IMR-90 (cell line): ENCODE measurements at regions not wholly inside any gene's neighbourhood (a gene's known extent, or its start where the extent isn't known, plus 50 kb on each side); places are given as distances from the start of the nearest gene placed in this dataset.

Experiments
- ATAC-seq: fragments of 200-7000 bp; cut with Tn5 transposase; 2 replicates; pipeline ENCODE4 v1.9.1; 2020; ENCODE audit warnings: low read depth, mild to moderate bottlenecking, moderate library complexity
- BruUV-seq: library from RNA; stranded (reverse); fragments of 400-500 nt; replicated peaks from 2 replicates; lab custom pipeline; 2021; lab: Mats Ljungman, UMichigan
- CTCF ChIA-PET: fragments of 300-600 bp; formaldehyde crosslinking; extraction: SDS; loops from one replicate; lab custom pipeline; 2021; ENCODE audit warnings: antibody characterized with exemption; lab: Yijun Ruan, JAX
- POLR2A ChIA-PET: fragments of 300-600 bp; sonication (Branson Sonifier 250); formaldehyde crosslinking; loops from one replicate; lab custom pipeline; 2022; ENCODE audit warnings: antibody characterized with exemption; ENCODE audit not compliant: unreplicated experiment; lab: Charles Lee
- DNase-seq: peaks from one replicate; pipeline ENCODE4 v3.0.0; 2013
- H2AFZ ChIP-seq: replicated peaks from 2 replicates; pipeline ENCODE3; 2013; ENCODE audit warnings: low read length, mild to moderate bottlenecking; ENCODE audit not compliant: poor library complexity
- H2AK5ac ChIP-seq: 2 replicates; pipeline ENCODE4 v1.6.1; 2013; ENCODE audit warnings: low read depth, low read length, inconsistent platforms
- H2AK9ac ChIP-seq: replicated peaks from 2 replicates; pipeline ENCODE3; 2013; ENCODE audit warnings: mild to moderate bottlenecking, low read depth, low read length, moderate library complexity; ENCODE audit not compliant: poor library complexity
- H2BK120ac ChIP-seq: 2 replicates; pipeline ENCODE4 v1.6.1; 2013; ENCODE audit warnings: low read depth, low read length, inconsistent platforms
- H2BK15ac ChIP-seq: 3 replicates; pipeline ENCODE4 v1.6.1; 2013; ENCODE audit warnings: low read depth, low read length, inconsistent platforms
- H2BK20ac ChIP-seq: 2 replicates; pipeline ENCODE4 v1.6.1; 2013; ENCODE audit warnings: low read depth, mild to moderate bottlenecking, inconsistent platforms, low read length, moderate library complexity
- H2BK5ac ChIP-seq: 2 replicates; pipeline ENCODE4 v1.6.1; 2013; ENCODE audit warnings: mild to moderate bottlenecking, low read depth, low read length, inconsistent platforms; ENCODE audit not compliant: poor library complexity, severe bottlenecking
- H3K14ac ChIP-seq: replicated peaks from 2 replicates; pipeline ENCODE4 v1.6.1; 2013; ENCODE audit warnings: low read depth, low read length, inconsistent platforms
- H3K18ac ChIP-seq: 2 replicates; pipeline ENCODE4 v1.6.1; 2013; ENCODE audit warnings: low read depth, low read length, control low read depth
- H3K23ac ChIP-seq: 2 replicates; pipeline ENCODE4 v1.6.1; 2013; ENCODE audit warnings: low read depth, low read length, inconsistent platforms
- H3K27ac ChIP-seq: 2 replicates; pipeline ENCODE4 v1.5.1; 2013; ENCODE audit warnings: mild to moderate bottlenecking, control low read depth, low read length; ENCODE audit not compliant: insufficient read depth
- H3K27me3 ChIP-seq: 2 replicates; pipeline ENCODE4 v1.6.1; 2013; ENCODE audit warnings: low read length; ENCODE audit not compliant: control insufficient read depth, insufficient read depth
- H3K36me3 ChIP-seq: 2 replicates; pipeline ENCODE4 v1.6.1; 2013; ENCODE audit warnings: low read length, mixed read lengths; ENCODE audit not compliant: control insufficient read depth, insufficient read depth
- H3K4ac ChIP-seq: 2 replicates; pipeline ENCODE4 v1.6.1; 2013; ENCODE audit warnings: low read depth, low read length, inconsistent platforms
- H3K4me1 ChIP-seq: 2 replicates; pipeline ENCODE4 v1.6.1; 2013; ENCODE audit warnings: low read length, mixed read lengths; ENCODE audit not compliant: control insufficient read depth, insufficient read depth
- H3K4me2 ChIP-seq: 2 replicates; pipeline ENCODE4 v1.6.1; 2013; ENCODE audit warnings: low read depth, mild to moderate bottlenecking, control low read depth, low read length, moderate library complexity
- H3K4me3 ChIP-seq: 2 replicates; pipeline ENCODE4 v1.5.1; 2013; ENCODE audit warnings: low read depth, mild to moderate bottlenecking, control low read depth, low read length, moderate library complexity; ENCODE audit not compliant: insufficient read depth
- H3K56ac ChIP-seq: 2 replicates; pipeline ENCODE4 v1.6.1; 2013; ENCODE audit warnings: low read length, inconsistent platforms; ENCODE audit not compliant: insufficient read depth; ENCODE audit errors: extremely low read depth
- H3K79me1 ChIP-seq, 2 experiments: 2 replicates each; pipeline ENCODE4 v1.6.1; 2013; ENCODE audit warnings: low read length in 2 of 2, inconsistent platforms in 1 of 2, low read depth in 1 of 2
- H3K9ac ChIP-seq: 2 replicates; pipeline ENCODE4 v1.6.1; 2013; ENCODE audit warnings: low read depth, low read length, control low read depth
- H3K9me1 ChIP-seq: 2 replicates; pipeline ENCODE4 v1.6.1; 2013; ENCODE audit warnings: low read length, inconsistent platforms; ENCODE audit not compliant: insufficient read depth
- H3K9me3 ChIP-seq: 2 replicates; pipeline ENCODE4 v1.6.1; 2013; ENCODE audit warnings: low read length; ENCODE audit not compliant: control insufficient read depth, insufficient read depth
- H4K20me1 ChIP-seq: 2 replicates; pipeline ENCODE4 v1.6.1; 2013; ENCODE audit warnings: low read length, inconsistent platforms; ENCODE audit not compliant: insufficient read depth
- H4K5ac ChIP-seq: 2 replicates; pipeline ENCODE4 v1.6.1; 2013; ENCODE audit warnings: mild to moderate bottlenecking, low read depth, low read length, control low read depth
- H4K8ac ChIP-seq, 2 experiments: 2 replicates each; pipeline ENCODE4 v1.6.1; 2013; ENCODE audit warnings: low read depth in 2 of 2, low read length in 2 of 2, control low read depth in 1 of 2, inconsistent platforms in 1 of 2
- H4K91ac ChIP-seq: 2 replicates; pipeline ENCODE4 v1.6.1; 2013; ENCODE audit warnings: low read depth, low read length, inconsistent platforms; ENCODE audit not compliant: insufficient read depth
- BHLHE40 ChIP-seq: fragments of 150-350 bp; IDR thresholded peaks from 2 replicates; pipeline ENCODE4 v1.6.1; 2016; ENCODE audit warnings: mild to moderate bottlenecking, low read depth, low read length
- CEBPB ChIP-seq: IDR thresholded peaks from 2 replicates; pipeline ENCODE4 v1.6.1; 2012; ENCODE audit warnings: low read depth, low read length, improper control_type of control experiment
- CHD1 ChIP-seq: IDR thresholded peaks from 2 replicates; pipeline ENCODE4 v1.6.1; 2012; ENCODE audit warnings: low read depth, low read length, improper control_type of control experiment
- CTCF ChIP-seq: conservative IDR thresholded peaks from 2 replicates; pipeline ENCODE4 v1.5.1; 2012; ENCODE audit warnings: mild to moderate bottlenecking, low read depth, low read length, improper control_type of control experiment
- ELK1 ChIP-seq: fragments of 150-350 bp; IDR thresholded peaks from 2 replicates; pipeline ENCODE4 v1.6.1; 2016; ENCODE audit warnings: low read depth, mild to moderate bottlenecking, low read length, moderate library complexity, borderline replicate concordance
- MAFK ChIP-seq: IDR thresholded peaks from 2 replicates; pipeline ENCODE4 v1.6.1; 2012; ENCODE audit warnings: low read depth, low read length, improper control_type of control experiment
- MAZ ChIP-seq: IDR thresholded peaks from 2 replicates; pipeline ENCODE4 v1.6.1; 2012; ENCODE audit warnings: low read depth, mild to moderate bottlenecking, low read length, improper control_type of control experiment, moderate library complexity, borderline replicate concordance
- MXI1 ChIP-seq: IDR thresholded peaks from 2 replicates; pipeline ENCODE4 v1.6.1; 2012; ENCODE audit warnings: low read depth, mild to moderate bottlenecking, low read length, moderate library complexity, borderline replicate concordance
- NFE2L2 ChIP-seq: fragments of 150-350 bp; IDR thresholded peaks from 2 replicates; pipeline ENCODE4 v1.6.1; 2016; ENCODE audit warnings: low read depth, mild to moderate bottlenecking, low read length
- POLR2A ChIP-seq: IDR thresholded peaks from 2 replicates; pipeline ENCODE4 v1.6.1; 2012; ENCODE audit warnings: mild to moderate bottlenecking, low read depth, low read length
- RAD21 ChIP-seq: IDR thresholded peaks from 2 replicates; pipeline ENCODE4 v1.6.1; 2012; ENCODE audit warnings: low read length, improper control_type of control experiment
- RCOR1 ChIP-seq: IDR thresholded peaks from 2 replicates; pipeline ENCODE4 v1.6.1; 2012; ENCODE audit warnings: mild to moderate bottlenecking, low read length, improper control_type of control experiment; ENCODE audit not compliant: insufficient replicate concordance
- RFX5 ChIP-seq: IDR thresholded peaks from 2 replicates; pipeline ENCODE4 v1.8.0; 2012; ENCODE audit warnings: low read depth, mild to moderate bottlenecking, low read length, moderate library complexity
- SMC3 ChIP-seq: fragments of 150-350 bp; IDR thresholded peaks from 2 replicates; pipeline ENCODE4 v1.6.1; 2016; ENCODE audit warnings: low read depth, mild to moderate bottlenecking, antibody characterized with exemption, low read length, moderate library complexity
- WGBS, 2 experiments: methylation state at CpG; one replicate each; pipeline versions ENCODE4 v1.1.5 to v1.1.7; 2013; ENCODE audit warnings: missing lambda C conversion rate in 2 of 2; ENCODE audit not compliant: insufficient read length in 1 of 2; ENCODE audit errors: extremely low coverage in 2 of 2; 5-methylcytosine and 5-hydroxymethylcytosine counted together
- dilution Hi-C: fragments of 300-500 bp; cut with HindIII; formaldehyde crosslinking; loops from one replicate; pipeline ENCODE4 v1.14.3; 2018; ENCODE audit warnings: low sequenced_read_pairs; ENCODE audit not compliant: unreplicated experiment
- in situ Hi-C: fragments of 300-500 bp; cut with MboI; formaldehyde crosslinking; loops from 3 replicates; pipeline ENCODE4 v1.14.3; 2019; ENCODE audit warnings: low sequenced_read_pairs, inconsistent platforms, mixed read lengths
- intact Hi-C: fragments of 100-400 bp; cut with micrococcal nuclease; formaldehyde crosslinking; loops from 2 replicates; pipeline ENCODE4 v1.10.0; 2022
- TF ChIP-seq, protein P1 (sequence below): fragments of 150-350 bp; IDR thresholded peaks from 2 replicates; pipeline ENCODE4 v1.6.1; 2017; ENCODE audit warnings: mild to moderate bottlenecking, antibody characterized with exemption, low read length, low read depth

GRCh38 chr17:12256380-12256995, 235.8 kb downstream of the MAP2K4 start:
- no peak overlapping the region for H3K4me2 ChIP-seq
- no peak overlapping the region for H4K5ac ChIP-seq
- no peak overlapping the region for H3K27ac ChIP-seq
- H2AK5ac ChIP-seq, result no peak overlapping the region
- no peaks in the 10 kb centered on the region for H3K36me3 ChIP-seq
- H3K4me3 ChIP-seq, result no peak overlapping the region
- no peaks in the 10 kb centered on the region for H3K9me3 ChIP-seq
- intact Hi-C loops (loop anchor here (1.0 to 5.0 kb wide), 7 partner anchors 76 to 747 kb away; no protein-coding TSS in a partner anchor), dilution Hi-C loops (no loop called here), in situ Hi-C loops (loop anchor here (5.0 to 10.0 kb wide), 3 partner anchors 288 to 478 kb away; partner anchors contain the start of gene MYOCD)
- DNase-seq, result peak; percentile 81
- H4K91ac ChIP-seq, result 0 out of 2 replicates have a peak overlapping the region, but pooled peaks have one; percentile 30
- WGBS, 2 experiments, result 0% methylated on average over 1 of the region's 4 CpGs; no CpG with 5 or more reads in 1 of the 2 experiments
- H2BK5ac ChIP-seq, result no peak overlapping the region
- no peak overlapping the region for H2AFZ ChIP-seq
- H2BK15ac ChIP-seq, result 0 out of 3 replicates have a peak overlapping the region, but pooled peaks have one; percentile 16
- no peak overlapping the region for H2AK9ac ChIP-seq
- ChIA-PET POLR2A (no interaction called here), CTCF (interaction anchor here (1.5 to 1.9 kb wide), 2 partner anchors 290 to 411 kb away, joined by 5 to 8 read pairs; no protein-coding TSS in a partner anchor)
- BruUV-seq, result no TSS peak
- H2BK20ac ChIP-seq, result peak overlapping the region; percentile 50
- no peak overlapping the region for H3K18ac ChIP-seq
- no peak overlapping the region for H3K56ac ChIP-seq
- H3K9me1 ChIP-seq, result no peaks in the 10 kb centered on the region
- no peaks in the 10 kb centered on the region for H4K20me1 ChIP-seq
- H2BK120ac ChIP-seq, result peak overlapping the region; percentile 78; the same call in 1 of the 2 replicates
- H3K14ac ChIP-seq, result no peak overlapping the region
- peak overlapping the region; percentile 35; the same call in 1 of the 2 replicates for H3K23ac ChIP-seq
- no peak overlapping the region for H3K4ac ChIP-seq
- no peaks in the 10 kb centered on the region for H3K79me1 ChIP-seq
- no peaks in the 10 kb centered on the region for H3K27me3 ChIP-seq
- H3K4me1 ChIP-seq, result peaks cover 7% of the 10 kb centered on the region
- peak; percentile 86 for ATAC-seq
- peak overlapping the region; percentile 12 to 53; a peak in 1 of 4 replicates for H4K8ac ChIP-seq
- no peak overlapping the region for H3K9ac ChIP-seq
- TF ChIP-seq RFX5, result no peak
- TF ChIP-seq ELK1, result no peak
- no peak for TF ChIP-seq RCOR1
- TF ChIP-seq MXI1, result no peak
- no peak for TF ChIP-seq NFE2L2
- TF ChIP-seq SMC3, result peak; percentile 97
- TF ChIP-seq MAFK, result no peak
- peak; percentile 93 for TF ChIP-seq RAD21
- TF ChIP-seq BHLHE40, result no peak
- peak; percentile 93 for TF ChIP-seq CTCF
- TF ChIP-seq CHD1, result no peak
- peak; percentile 25; the same call in 1 of the 2 replicates for TF ChIP-seq POLR2A
- TF ChIP-seq, protein P1, sequence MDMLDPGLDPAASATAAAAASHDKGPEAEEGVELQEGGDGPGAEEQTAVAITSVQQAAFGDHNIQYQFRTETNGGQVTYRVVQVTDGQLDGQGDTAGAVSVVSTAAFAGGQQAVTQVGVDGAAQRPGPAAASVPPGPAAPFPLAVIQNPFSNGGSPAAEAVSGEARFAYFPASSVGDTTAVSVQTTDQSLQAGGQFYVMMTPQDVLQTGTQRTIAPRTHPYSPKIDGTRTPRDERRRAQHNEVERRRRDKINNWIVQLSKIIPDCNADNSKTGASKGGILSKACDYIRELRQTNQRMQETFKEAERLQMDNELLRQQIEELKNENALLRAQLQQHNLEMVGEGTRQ, result no peak
- TF ChIP-seq MAZ, result no peak
- no peak for TF ChIP-seq CEBPB
